Spleen (tissue), 7 donors: ENCODE measurements at regions not wholly inside any gene's neighbourhood (a gene's known extent, or its start where the extent isn't known, plus 50 kb on each side); places are given as distances from the start of the nearest gene placed in this dataset.

Experiments
- CTCF ChIP-seq, 11 experiments: fragments of 200-600 bp in 7 of 11; fragments of 450-650 bp in 4 of 11; sonication (generic) in 4 of 11; IDR thresholded peaks in 8 of 11; conservative IDR thresholded peaks in 3 of 11; 1 replicate in 7 of 11; 2 replicates in 4 of 11; pipeline versions ENCODE4 v1.4.0 to v1.8.0; 2016 to 2021; ENCODE audit warnings: antibody characterized with exemption in 11 of 11, inconsistent platforms in 4 of 11, mild to moderate bottlenecking in 1 of 11
- POLR2AphosphoS5 ChIP-seq, 3 donors: sonication (generic); formaldehyde crosslinking; IDR thresholded peaks; one replicate each; pipeline ENCODE4 v1.5.1; 2017; ENCODE audit warnings: antibody characterized with exemption in 3 of 3
- donor health status: DM: no; HTN: no; CAD: no; lungs with moderate emphysema.
- donor health status: DM: no; HTN: no; CAD: no.
- donor health status: DM: no; HTN: no; CAD: no.

DNA sequence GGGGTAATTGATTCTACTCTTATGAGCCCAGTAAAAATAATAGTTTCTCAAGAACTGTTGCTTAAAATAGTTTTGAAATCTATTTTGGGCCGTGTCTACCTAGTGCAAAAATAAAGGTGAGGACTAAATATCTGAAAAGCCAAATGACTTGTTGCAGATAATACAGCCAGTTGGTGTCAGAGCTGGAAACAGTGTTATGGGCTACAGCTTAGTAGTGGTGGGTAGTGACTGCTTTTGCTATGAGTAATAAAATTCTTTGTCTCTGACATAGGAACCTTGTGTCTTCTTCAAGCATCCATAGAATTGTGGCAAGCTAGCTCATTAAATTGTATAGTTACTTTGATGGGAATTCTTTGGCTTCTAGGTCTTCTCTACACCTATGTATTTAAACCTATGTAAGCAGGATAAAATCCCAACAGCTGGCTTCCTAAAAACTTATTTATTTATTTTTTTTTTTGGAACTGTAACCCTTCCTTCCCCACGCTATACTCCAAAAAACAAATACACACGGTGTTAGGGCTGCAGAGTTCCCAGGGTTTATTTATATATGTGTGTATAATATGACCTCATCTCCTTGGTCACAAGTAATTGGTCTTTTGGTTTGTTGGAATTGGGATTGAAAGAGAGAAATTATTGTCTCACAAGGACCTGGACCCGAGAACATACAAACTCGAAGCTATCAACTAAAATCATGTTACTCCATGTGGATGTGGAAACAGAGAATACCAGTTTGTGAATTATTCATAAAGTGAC, 138.0 kb downstream of the NUDT12 start:
- TF ChIP-seq CTCF (IDR thresholded peaks at IDR 0.05 in 8 of 11, conservative IDR thresholded peaks at IDR 0.05 in 3 of 11): no peak
- TF ChIP-seq POLR2AphosphoS5 (IDR thresholded peaks at IDR 0.05): no peak
